GM19324 (cell line): ENCODE measurements at regions not wholly inside any gene's neighbourhood (a gene's known extent, or its start where the extent isn't known, plus 50 kb on each side); places are given as distances from the start of the nearest gene placed in this dataset.
"Not testable (repeated sequence)": the region's sequence is repeated elsewhere in the genome, so short reads cannot be mapped to it uniquely, and the experiment has no call there.

ENCODE experiments used
- ATAC-seq: cut with Tn5 transposase; IDR thresholded peaks from one replicate; pipeline ENCODE4 v1.9.1; 2021; ENCODE audit warnings: mild to moderate bottlenecking, moderate library complexity; ENCODE audit not compliant: unreplicated experiment, low FRiP score

DNA sequence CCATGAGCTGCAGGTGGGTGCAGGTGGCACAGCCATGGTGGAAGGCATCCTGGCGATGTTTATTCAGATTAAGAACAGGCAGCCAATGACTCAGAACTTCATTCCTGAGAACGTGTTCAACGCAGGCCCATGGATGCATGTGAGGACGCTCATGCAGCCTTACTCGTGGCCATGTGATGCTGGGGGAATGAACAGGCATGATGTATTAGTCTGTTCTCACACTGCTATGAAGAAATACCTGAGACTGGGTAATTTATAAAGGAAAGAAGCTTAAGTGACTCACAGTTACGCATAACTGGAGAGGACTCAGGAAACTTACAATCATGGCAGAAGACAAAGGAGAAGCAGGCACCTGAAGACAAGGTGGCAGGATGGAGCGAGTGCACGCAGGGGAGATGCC, 146.6 kb downstream of the RNASET2 start:
- no peak for ATAC-seq

DNA sequence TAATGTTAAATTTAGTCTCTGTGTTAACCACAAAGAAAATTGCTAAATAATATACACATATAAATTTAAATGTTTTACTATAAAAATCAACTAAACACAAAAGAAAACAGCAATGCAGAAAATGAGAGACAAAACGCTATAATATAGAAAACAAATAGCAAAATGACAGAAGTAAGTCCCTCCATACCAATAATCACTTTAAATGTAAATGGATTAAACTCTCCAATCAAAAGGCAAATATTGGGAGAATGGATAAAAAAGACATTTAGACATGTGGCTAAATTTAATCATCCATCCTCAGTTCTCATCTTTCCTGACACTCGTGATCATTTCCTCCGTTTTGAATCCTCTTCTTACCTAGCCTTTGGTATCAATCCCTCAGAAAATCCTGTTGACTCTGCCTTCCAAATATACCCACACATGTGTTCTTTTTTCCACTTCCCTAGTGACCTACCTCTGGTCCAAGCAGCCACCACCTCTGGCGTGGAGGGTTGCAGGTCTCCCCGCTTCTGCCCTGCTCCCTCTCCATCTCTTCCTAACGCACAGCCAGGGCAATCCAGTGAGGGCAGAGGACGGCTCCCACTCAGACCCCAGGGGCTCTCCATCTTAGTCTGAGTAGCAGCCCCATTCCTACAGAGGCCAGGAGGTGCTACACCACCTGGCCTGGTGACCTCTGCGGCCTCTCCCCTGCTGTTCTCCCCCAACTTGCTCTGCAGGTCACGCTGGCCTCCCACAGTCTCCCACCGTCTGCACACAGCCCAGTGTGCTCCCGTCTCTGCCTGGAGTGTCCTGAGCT, 149.2 kb downstream of the RNASET2 start:
- no peak for ATAC-seq

DNA sequence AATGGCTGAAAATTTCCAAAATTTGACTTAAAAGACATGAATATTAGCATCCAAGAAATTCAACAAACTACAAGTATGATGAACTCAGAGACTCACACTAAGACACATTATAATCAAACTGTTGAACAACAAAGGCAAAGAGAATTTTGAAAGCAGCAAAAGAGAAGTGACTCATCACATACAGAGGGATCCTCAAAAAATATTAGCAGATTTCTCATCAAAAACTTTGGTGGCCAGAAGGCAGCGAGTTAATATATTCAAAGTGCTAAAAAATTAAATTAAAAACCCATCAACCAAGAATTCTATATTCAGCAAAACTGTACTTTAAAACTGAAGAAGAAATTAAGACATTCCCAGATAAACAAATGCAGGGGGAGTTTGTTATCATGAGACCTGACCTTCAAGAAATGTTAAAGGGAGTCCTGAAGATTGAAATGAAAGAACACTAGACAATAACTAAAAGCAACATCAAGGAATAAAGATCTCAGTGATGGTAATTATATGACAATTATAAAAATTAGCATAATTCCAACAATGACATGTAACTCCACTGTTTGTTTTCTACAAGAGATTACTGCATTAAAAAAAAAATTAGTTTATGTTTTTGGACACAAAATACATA, 150.0 kb downstream of the RNASET2 start:
- no peak for ATAC-seq

DNA sequence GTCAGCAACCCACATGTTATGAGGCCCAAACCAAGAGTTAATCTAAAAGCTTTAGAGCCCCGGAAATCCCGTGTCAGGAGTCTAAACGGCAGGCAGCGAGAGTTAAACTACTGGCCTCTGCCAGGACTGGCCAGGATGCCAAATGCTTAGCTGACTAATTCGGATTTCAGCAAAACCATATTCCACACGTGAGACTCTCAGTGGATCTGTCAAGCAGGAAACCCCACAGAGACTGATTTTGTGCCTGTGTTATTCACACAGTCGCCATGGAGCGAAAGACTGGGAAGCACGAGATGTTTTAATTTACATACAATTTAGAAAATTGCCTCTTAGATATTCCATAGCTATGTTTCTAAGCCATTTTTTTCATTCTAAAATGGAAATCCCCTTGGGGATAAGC, 152.9 kb downstream of the RNASET2 start:
- no peak for ATAC-seq

DNA sequence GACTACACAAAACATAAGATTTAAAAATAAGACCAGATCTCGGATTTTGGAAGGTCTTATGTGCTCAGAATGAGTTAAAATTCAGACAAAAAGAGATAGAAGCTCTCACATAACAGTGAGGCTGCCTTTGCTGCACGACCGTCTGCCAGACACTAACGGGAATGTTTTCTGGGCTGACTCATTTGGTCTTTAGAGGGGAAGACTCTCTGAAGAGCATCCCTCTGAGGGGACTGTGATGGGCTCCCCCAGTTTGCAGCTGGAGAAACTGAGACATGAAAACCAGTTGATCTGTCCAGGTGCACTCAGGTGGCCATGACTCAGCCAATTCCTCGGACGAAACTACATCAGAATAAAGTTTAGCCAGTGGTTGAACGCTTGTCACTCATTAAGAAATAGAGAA, 153.9 kb downstream of the RNASET2 start:
- no peak for ATAC-seq

DNA sequence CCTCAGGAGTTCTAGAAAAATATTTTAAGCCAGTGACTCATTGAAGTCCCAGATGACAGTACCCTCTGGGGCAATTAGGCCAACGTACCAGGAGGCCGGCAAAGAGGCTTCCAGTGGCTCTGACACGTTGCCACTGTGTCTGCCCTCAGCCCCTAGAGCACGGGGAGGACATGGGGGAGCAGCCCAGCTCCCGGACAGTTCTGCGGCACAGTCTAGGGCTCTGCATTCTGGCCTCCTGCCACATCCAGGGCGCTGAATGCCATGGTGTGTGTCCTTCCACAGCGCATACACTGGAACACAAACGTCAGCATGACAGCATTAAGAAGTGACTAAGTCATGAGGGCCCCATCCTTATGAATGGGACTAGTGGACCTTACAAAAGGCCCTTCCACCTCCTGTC, 156.2 kb downstream of the RNASET2 start:
- ATAC-seq = no peak

DNA sequence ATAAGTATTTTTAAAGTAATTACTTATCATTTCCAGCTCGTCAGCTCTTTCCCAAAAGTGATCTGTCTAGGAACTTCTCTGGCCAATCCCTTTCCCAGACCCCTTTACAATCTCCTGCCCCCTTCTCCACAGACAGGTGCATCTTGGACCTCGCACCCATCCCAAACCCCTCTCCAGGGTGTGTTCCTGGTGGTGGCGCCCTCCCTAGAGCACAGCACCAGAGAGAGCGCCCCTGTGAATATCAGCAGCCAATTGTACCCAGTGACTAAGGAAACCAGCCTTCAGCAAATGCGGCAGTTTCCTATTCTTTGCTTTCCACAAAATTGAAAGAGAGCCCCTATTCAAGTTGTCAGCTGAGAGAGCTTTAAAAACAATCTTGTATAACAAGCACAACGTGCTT, 157.7 kb downstream of the RNASET2 start:
- no peak for ATAC-seq

DNA sequence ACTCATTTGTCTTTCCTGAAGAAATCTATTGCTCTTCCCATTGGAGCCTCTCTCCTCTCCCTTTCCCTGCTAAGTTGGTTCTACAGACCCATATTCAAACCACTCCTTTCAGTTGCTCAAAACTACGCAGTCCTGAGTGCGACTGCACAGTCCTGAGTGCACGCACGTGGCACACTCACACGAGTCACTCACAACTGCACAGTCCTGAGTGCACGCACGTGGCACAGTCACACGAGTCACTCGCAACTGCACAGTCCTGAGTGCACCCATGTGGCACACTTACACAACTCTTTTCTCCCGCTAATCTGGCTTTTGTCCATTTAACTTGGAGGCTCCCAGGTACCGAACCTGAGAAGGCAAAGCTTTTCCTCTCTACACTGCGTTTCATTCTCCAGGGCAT, 159.7 kb downstream of the RNASET2 start:
- ATAC-seq = no peak

DNA sequence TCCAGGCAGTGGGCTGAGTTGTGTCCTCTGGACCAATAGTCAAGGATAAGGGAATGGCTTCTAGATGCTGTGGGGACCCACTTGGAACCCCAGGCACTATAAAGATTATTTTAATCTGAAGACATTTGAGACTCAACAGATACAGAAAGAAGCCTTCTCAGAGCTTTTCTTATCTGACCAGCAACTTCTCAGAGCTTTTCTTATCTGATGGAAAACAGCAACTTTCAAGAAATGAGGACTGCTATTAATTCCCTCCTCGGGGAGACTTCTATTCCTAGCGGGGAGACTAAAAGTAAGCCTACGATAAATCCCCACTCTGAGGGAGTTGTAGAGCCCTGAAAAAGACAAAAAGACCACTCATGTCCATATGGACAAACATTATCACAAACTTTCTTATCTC, 160.5 kb downstream of the RNASET2 start:
- no peak for ATAC-seq

DNA sequence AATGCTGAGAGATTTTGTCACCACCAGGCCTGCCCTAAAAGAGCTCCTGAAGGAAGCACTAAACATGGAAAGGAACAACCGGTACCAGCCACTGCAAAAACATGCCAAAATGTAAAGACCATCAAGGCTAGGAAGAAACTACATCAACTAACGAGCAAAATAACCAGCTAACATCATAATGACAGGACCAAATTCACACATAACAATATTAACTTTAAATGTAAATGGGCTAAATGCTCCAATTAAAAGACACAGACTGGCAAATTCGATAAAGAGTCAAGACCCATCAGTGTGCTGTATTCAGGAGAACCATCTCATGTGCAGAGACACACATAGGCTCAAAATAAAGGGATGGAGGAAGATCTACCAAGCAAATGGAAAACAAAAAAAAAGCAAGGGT, 163.8 kb upstream of the RPS6KA2 start:
- ATAC-seq = not testable (repeated sequence)

DNA sequence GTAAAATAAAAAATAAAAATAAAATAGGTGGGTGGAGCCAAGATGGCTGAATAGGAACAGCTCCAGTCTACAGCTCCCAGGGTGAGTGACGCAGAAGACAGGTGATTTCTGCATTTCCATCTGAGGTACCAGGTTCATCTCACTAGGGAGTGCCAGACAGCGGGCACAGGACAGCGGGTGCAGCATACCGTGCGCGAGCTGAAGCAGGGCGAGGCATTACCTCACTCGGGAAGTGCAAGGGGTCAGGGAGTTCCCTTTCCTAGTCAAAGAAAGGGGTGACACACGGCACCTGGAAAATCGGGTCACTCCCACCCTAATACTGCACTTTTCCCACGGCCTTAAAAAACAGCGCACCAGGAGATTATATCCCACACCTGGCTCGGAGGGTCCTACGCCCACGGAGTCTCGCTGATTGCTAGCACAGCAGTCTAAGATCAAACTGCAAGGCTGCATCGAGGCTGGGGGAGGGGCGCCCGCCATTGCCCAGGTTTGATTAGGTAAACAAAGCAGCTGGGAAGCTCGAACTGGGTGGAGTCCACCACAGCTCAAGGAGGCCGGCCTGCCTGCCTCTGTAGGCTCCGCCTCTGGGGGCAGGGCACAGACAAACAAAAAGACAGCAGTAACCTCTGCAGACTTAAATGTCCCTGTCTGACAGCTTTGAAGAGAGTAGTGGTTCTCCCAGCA, 161.9 kb upstream of the RPS6KA2 start:
- not testable (repeated sequence) for ATAC-seq

DNA sequence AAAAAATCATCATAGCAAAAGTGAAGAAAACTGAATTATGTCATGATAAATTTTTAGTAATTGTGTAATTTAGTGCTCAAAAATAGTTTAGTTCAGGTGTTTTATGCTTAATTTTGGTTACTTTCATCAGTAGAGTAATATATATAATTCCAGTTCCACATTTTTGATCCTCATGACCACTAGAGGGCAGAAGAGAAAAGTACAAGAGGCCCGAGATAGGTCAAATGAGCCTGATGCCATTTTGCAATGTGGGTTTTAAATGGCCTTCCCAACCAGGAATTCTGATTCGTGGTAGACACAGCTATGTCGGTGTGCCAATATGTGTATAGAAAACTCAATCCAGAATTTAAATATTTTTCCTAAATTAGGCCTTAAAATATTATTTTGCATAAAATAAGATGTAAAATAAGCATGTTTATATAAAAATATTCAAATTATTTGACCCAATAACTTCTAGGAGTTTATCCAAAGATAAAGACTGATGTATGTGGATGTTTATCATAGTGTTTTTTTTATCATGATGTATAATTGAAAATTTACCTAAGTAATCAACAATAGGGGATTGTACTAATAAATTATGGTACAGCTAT, 159.7 kb upstream of the RPS6KA2 start:
- no peak for ATAC-seq

DNA sequence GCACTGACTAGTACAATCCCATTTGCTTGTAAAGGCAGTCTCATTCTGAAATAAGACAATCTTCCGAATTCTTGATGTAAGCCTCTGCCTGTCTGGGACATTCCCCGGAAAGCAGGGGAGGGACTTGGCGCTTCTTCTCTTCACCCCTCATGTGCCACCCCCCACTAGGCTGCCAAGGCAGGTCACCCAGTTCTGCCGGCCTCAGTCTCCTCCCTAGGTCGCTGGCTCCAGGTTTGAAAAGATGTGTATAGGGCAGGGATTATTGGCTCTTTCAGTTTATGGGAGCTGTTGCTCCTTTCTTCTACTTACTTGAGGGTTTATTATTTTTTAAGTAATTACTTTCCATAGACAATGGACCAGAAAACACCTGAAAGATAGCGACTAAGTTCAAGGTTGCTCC, 158.1 kb upstream of the RPS6KA2 start:
- no peak for ATAC-seq

DNA sequence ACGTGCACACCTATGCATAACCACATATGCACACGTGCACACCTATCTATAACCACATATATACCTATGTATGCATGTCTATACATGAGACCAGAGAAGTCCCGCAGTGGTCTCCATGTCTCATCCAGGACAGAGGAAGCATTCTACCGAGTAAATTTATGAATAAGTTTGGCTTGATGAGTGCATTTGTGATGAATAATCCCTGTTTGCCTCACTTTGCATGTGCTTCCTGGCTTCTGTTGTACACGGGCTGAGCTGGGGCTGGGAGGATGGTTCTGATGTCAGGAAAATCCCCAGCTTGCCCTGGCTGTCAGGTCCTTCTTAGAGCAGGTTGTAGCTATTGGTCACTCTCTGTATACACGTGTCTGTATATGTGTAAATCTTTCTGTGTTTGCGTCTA, 157.6 kb upstream of the RPS6KA2 start:
- ATAC-seq = no peak

DNA sequence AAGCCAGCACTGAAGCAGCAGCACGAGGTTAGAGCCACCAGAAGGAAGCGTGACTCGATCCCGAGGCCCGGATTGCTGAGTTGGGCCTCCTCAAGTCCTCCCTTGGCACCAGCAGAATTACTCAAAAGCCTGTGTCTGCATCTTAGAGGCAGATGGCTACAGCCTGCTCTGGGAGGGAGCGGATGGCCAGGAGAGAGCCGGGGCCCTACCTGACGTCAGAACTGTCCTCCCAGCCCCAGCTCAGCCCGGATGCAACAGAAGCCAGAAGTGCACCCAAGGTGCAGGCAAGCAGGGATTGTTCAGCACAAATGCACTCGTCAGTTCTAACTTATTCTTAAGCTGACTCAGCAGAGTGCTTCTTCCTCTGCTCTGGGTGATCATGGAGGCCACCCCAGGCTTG, 155.5 kb upstream of the RPS6KA2 start:
- ATAC-seq = no peak

DNA sequence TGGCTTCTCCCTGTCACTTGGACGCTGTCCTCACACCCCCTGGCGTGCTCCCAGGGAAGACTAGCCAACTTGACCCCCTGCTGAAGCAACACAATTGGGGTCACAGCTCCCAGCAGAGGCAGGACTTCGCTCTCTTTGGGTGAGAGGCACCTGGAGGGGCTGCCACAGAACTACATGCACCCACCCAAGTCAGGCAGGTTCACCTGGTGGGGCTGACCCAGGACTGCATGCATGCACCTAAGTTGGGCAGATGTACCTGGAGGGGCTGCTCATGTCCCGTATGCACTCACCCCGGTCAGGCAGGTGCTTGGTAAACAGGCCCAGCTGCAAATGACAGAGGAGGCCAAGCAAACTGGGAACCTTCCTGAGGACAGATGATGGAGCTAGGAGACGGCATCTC, 154.3 kb upstream of the RPS6KA2 start:
- ATAC-seq = no peak

DNA sequence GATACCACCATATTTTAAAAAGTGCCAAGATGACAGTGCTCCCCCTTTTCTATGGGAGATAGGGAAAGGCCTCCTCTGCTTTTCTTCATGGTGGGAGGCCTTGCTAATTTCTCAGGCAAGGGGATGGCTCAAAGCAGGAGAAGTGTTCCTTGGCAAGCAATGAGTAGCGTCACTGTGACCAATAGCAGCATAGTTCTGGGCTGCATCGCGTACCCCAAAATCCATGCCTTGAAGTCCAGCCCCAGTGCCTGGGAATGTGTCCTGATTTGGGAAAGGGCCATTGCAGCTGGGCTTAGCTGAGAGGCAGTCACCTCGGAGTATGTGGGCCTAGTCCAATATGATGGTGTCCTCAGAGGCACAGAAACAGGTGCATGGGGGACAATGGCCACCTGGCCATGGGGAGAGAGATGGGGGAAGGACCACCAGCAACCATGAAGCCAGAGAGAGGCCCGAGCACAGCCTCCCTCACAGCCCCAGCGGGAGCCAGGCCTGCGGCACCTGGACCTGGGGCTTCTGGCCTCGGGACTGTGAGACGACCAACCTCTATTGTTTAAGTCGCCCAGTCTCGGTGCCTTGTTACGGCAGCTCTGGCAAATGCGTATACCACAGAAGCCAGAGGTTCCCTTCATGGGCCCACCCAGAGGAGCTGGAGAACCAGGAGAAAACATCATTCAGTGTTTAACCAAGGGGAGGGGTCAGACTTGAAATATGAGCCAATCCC, 153.1 kb upstream of the RPS6KA2 start:
- no peak for ATAC-seq

DNA sequence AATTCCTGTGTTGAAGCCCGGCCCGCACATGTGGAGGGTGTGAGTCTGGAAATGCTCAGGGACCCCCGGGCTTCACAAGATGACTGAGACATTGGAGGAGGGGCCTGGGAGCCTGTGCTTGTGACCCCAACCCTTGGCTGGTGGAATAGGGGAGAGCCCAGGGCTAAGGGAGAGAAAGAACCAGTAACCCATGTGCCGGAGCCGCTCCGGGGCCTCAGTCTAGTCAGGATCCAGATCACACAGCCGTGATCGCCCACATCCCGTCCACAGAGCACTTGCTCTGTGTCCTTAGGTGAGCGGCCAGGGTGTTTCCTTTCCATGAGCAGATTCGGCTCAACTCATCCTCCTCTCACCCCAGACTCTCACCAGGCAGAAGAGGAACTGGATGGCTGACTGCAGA, 152.3 kb upstream of the RPS6KA2 start:
- ATAC-seq = no peak

DNA sequence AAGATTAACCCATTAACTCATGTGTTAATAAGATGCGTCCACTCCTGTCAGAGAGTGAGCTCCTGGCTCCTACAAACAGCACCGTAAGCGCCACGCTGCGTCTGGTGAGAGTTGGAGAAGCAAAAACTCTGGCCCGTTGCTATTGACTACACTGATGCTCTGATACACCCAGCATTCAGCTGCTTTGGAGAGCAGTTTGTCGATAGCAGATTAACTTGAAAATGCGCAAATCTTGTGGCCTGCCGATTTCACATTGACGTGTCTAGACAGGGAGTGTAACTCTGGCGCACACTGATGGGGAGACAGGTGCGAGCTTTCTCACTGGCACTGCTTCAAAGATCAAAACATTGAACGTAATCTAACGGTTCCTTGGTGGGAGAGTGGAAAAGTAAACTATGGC, 151.7 kb upstream of the RPS6KA2 start:
- ATAC-seq = no peak

DNA sequence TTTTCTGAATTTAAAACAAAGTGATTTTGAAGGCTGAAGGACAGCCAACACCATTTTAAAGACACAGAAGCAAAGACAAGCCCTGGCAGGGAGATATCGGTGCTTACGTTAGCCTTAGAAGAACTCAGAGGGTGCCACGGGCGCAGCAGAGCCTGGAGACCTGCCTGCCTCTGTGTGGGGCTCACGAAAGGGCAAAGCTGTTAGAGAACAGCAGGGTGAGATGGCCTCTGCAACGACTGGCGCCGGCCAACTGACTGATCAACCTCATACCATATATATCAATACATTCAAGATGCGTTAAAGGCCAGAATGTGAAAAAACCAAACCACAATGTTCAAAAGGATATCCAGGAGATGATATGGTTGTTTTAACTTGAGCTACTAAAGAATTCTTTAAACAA, 151.0 kb upstream of the RPS6KA2 start:
- no peak for ATAC-seq

DNA sequence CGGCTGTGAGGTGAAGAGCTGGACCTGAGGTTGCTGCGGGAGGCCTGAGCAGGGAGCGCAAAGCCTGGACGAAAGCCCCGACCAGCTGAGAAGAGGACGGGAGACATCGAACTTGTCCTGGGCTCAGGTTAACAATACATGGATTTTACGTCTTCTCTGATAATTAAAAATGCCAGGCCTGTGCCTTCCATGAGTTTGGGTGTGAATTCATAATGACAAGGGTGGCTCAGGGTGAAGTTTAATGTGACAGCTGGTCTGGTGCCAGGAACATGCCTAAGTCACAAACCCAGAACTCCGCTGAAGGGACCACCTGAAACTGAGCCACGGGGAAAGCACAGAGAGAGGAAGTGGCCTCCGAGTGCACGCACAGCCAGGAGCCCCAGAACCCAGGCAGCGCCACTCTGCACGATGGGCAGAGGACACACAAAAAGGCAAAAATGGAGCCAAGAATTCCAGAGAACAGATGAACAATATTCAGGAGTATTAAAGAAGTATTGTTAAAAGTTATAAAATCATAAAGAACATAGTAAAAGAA, 150.1 kb upstream of the RPS6KA2 start:
- ATAC-seq = no peak
